ENCODE measurements at regions not wholly inside any gene's neighbourhood (a gene's known extent, or its start where the extent isn't known, plus 50 kb on each side); places are given as distances from the start of the nearest gene placed in this dataset.

GRCh38 chr5:110112348-110112747 is 422.6 kb downstream of the MAN2A1 start:
- no peak for TF ChIP-seq CTCF (IDR thresholded peaks at IDR 0.05)
- no peak for TF ChIP-seq POLR2A (IDR thresholded peaks at IDR 0.05)
